ENCODE measurements at regions not wholly inside any gene's neighbourhood (a gene's known extent, or its start where the extent isn't known, plus 50 kb on each side); places are given as distances from the start of the nearest gene placed in this dataset.
"Not testable (repeated sequence)": the region's sequence is repeated elsewhere in the genome, so short reads cannot be mapped to it uniquely, and the experiment has no call there.

GRCh38 chr18:22572341-22572740 is 154.6 kb upstream of the CTAGE1 start:
- DNase-seq = no peak
- Histone ChIP-seq H3K27ac (ENCODE audit: low read depth in 1 of 3, low read length in 2 of 3) (no peak overlapping the region), H3K4me3 (ENCODE audit: low read depth in 1 of 3, low read length in 3 of 3) (no peak overlapping the region), H3K9me3 (ENCODE audit: control insufficient read depth in 2 of 2, insufficient read depth in 1 of 2, low read depth in 1 of 2, low read length in 1 of 2) (no peaks in the 10 kb centered on the region), H3K36me3 (ENCODE audit: control insufficient read depth in 3 of 3, insufficient read depth in 2 of 3, low read depth in 1 of 3, low read length in 3 of 3) (no peaks in the 10 kb centered on the region), H3K4me1 (ENCODE audit: control insufficient read depth in 3 of 3, insufficient read depth in 2 of 3, low read depth in 1 of 3, low read length in 2 of 3) (peaks cover 0 to 3% (median 0%) of the 10 kb centered on the region in 3 donors), H3K27me3 (ENCODE audit: control insufficient read depth in 3 of 3, insufficient read depth in 3 of 3, low read length in 3 of 3) (no peaks in the 10 kb centered on the region)
- WGBS, 3 donors = 33 to 57% (median 50%) methylated on average over 1 of the region's 1 CpG
- FAIRE-seq = no peak

GRCh38 chr18:22579271-22579670 is 161.6 kb upstream of the CTAGE1 start:
- DNase-seq (no peak), FAIRE-seq (no peak)
- H3K36me3 ChIP-seq (ENCODE audit: control insufficient read depth in 3 of 3, insufficient read depth in 2 of 3, low read depth in 1 of 3, low read length in 3 of 3) = no peaks in the 10 kb centered on the region
- no peaks in the 10 kb centered on the region for H3K4me1 ChIP-seq (ENCODE audit: control insufficient read depth in 3 of 3, insufficient read depth in 2 of 3, low read depth in 1 of 3, low read length in 2 of 3)
- no peak overlapping the region for H3K4me3 ChIP-seq (ENCODE audit: low read depth in 1 of 3, low read length in 3 of 3)
- 78 to 87% (median 87%) methylated on average over 5 of the region's 5 CpGs for WGBS, 3 donors
- peaks cover 0 to 3% of the 10 kb centered on the region in 2 donors for H3K9me3 ChIP-seq (ENCODE audit: control insufficient read depth in 2 of 2, insufficient read depth in 1 of 2, low read depth in 1 of 2, low read length in 1 of 2)
- no peak overlapping the region for H3K27ac ChIP-seq (ENCODE audit: low read depth in 1 of 3, low read length in 2 of 3)
- H3K27me3 ChIP-seq (ENCODE audit: control insufficient read depth in 3 of 3, insufficient read depth in 3 of 3, low read length in 3 of 3) = no peaks in the 10 kb centered on the region

GRCh38 chr18:22585333-22585732 is 167.6 kb upstream of the CTAGE1 start:
- no peak overlapping the region for H3K27ac ChIP-seq (ENCODE audit: low read depth in 1 of 3, low read length in 2 of 3)
- H3K27me3 ChIP-seq (ENCODE audit: control insufficient read depth in 3 of 3, insufficient read depth in 3 of 3, low read length in 3 of 3) = peaks cover 0 to 2% (median 0%) of the 10 kb centered on the region in 3 donors
- DNase-seq (no peak), FAIRE-seq (no peak)
- H3K4me1 ChIP-seq (ENCODE audit: control insufficient read depth in 3 of 3, insufficient read depth in 2 of 3, low read depth in 1 of 3, low read length in 2 of 3) = peaks cover 0 to 3% (median 0%) of the 10 kb centered on the region in 3 donors
- H3K4me3 ChIP-seq (ENCODE audit: low read depth in 1 of 3, low read length in 3 of 3) = no peak overlapping the region
- 77 to 80% (median 79%) methylated on average over 1 of the region's 1 CpG for WGBS, 3 donors
- H3K9me3 ChIP-seq (ENCODE audit: control insufficient read depth in 2 of 2, insufficient read depth in 1 of 2, low read depth in 1 of 2, low read length in 1 of 2) = no peaks in the 10 kb centered on the region
- H3K36me3 ChIP-seq (ENCODE audit: control insufficient read depth in 3 of 3, insufficient read depth in 2 of 3, low read depth in 1 of 3, low read length in 3 of 3) = no peaks in the 10 kb centered on the region

GRCh38 chr18:22585821-22586220 is 168.1 kb upstream of the CTAGE1 start:
- WGBS, 3 donors = 32 to 58% (median 39%) methylated on average over 2 of the region's 2 CpGs
- Histone ChIP-seq H3K4me3 (ENCODE audit: low read depth in 1 of 3, low read length in 3 of 3) (no peak overlapping the region), H3K4me1 (ENCODE audit: control insufficient read depth in 3 of 3, insufficient read depth in 2 of 3, low read depth in 1 of 3, low read length in 2 of 3) (peaks cover 0 to 3% (median 0%) of the 10 kb centered on the region in 3 donors), H3K27me3 (ENCODE audit: control insufficient read depth in 3 of 3, insufficient read depth in 3 of 3, low read length in 3 of 3) (peaks cover 0 to 2% (median 0%) of the 10 kb centered on the region in 3 donors), H3K27ac (ENCODE audit: low read depth in 1 of 3, low read length in 2 of 3) (no peak overlapping the region), H3K36me3 (ENCODE audit: control insufficient read depth in 3 of 3, insufficient read depth in 2 of 3, low read depth in 1 of 3, low read length in 3 of 3) (no peaks in the 10 kb centered on the region), H3K9me3 (ENCODE audit: control insufficient read depth in 2 of 2, insufficient read depth in 1 of 2, low read depth in 1 of 2, low read length in 1 of 2) (no peaks in the 10 kb centered on the region)
- DNase-seq = peak in 1 of 2 donors; percentile 17
- FAIRE-seq = no peak

GRCh38 chr18:22591222-22591621 is 173.5 kb upstream of the CTAGE1 start:
- no peak for FAIRE-seq
- 61 to 86% (median 77%) methylated on average over 1 of the region's 1 CpG for WGBS, 3 donors
- H3K27me3 ChIP-seq (ENCODE audit: control insufficient read depth in 3 of 3, insufficient read depth in 3 of 3, low read length in 3 of 3) = peaks cover 0 to 2% (median 0%) of the 10 kb centered on the region in 3 donors

GRCh38 chr18:22594155-22594690 is 176.5 kb upstream of the CTAGE1 start:
- H3K27me3 ChIP-seq (ENCODE audit: control insufficient read depth in 3 of 3, insufficient read depth in 3 of 3, low read length in 3 of 3) = no peaks in the 10 kb centered on the region
- H3K36me3 ChIP-seq (ENCODE audit: control insufficient read depth in 3 of 3, insufficient read depth in 2 of 3, low read depth in 1 of 3, low read length in 3 of 3) = no peaks in the 10 kb centered on the region
- no peak overlapping the region for H3K27ac ChIP-seq (ENCODE audit: low read depth in 1 of 3, low read length in 2 of 3)
- H3K4me3 ChIP-seq (ENCODE audit: low read depth in 1 of 3, low read length in 3 of 3) = no peak overlapping the region
- FAIRE-seq (no peak), DNase-seq (no peak)
- 66 to 89% (median 84%) methylated on average over 4 of the region's 4 CpGs for WGBS, 3 donors
- H3K4me1 ChIP-seq (ENCODE audit: control insufficient read depth in 3 of 3, insufficient read depth in 2 of 3, low read depth in 1 of 3, low read length in 2 of 3) = no peaks in the 10 kb centered on the region
- H3K9me3 ChIP-seq (ENCODE audit: control insufficient read depth in 2 of 2, insufficient read depth in 1 of 2, low read depth in 1 of 2, low read length in 1 of 2) = no peaks in the 10 kb centered on the region

More at GRCh38 chr18:22591222-22591621, 173.5 kb upstream of the CTAGE1 start:
- Histone ChIP-seq H3K27ac (ENCODE audit: low read depth in 1 of 3, low read length in 2 of 3) (no peak overlapping the region), H3K9me3 (ENCODE audit: control insufficient read depth in 2 of 2, insufficient read depth in 1 of 2, low read depth in 1 of 2, low read length in 1 of 2) (no peaks in the 10 kb centered on the region), H3K4me1 (ENCODE audit: control insufficient read depth in 3 of 3, insufficient read depth in 2 of 3, low read depth in 1 of 3, low read length in 2 of 3) (no peaks in the 10 kb centered on the region), H3K4me3 (ENCODE audit: low read depth in 1 of 3, low read length in 3 of 3) (no peak overlapping the region), H3K36me3 (ENCODE audit: control insufficient read depth in 3 of 3, insufficient read depth in 2 of 3, low read depth in 1 of 3, low read length in 3 of 3) (no peaks in the 10 kb centered on the region)
- DNase-seq = no peak

GRCh38 chr18:22601481-22601880 is 183.8 kb upstream of the CTAGE1 start:
- Histone ChIP-seq H3K27ac (ENCODE audit: low read depth in 1 of 3, low read length in 2 of 3) (no peak overlapping the region), H3K4me3 (ENCODE audit: low read depth in 1 of 3, low read length in 3 of 3) (no peak overlapping the region), H3K9me3 (ENCODE audit: control insufficient read depth in 2 of 2, insufficient read depth in 1 of 2, low read depth in 1 of 2, low read length in 1 of 2) (no peaks in the 10 kb centered on the region), H3K27me3 (ENCODE audit: control insufficient read depth in 3 of 3, insufficient read depth in 3 of 3, low read length in 3 of 3) (no peaks in the 10 kb centered on the region), H3K4me1 (ENCODE audit: control insufficient read depth in 3 of 3, insufficient read depth in 2 of 3, low read depth in 1 of 3, low read length in 2 of 3) (peaks cover 0 to 2% (median 0%) of the 10 kb centered on the region in 3 donors), H3K36me3 (ENCODE audit: control insufficient read depth in 3 of 3, insufficient read depth in 2 of 3, low read depth in 1 of 3, low read length in 3 of 3) (no peaks in the 10 kb centered on the region)
- DNase-seq = no peak
- 89 to 93% (median 90%) methylated on average over 5 of the region's 5 CpGs for WGBS, 3 donors
- FAIRE-seq = no peak

- H3K27ac ChIP-seq (ENCODE audit: low read depth in 1 of 3, low read length in 2 of 3); H3K36me3 ChIP-seq (ENCODE audit: control insufficient read depth in 3 of 3, insufficient read depth in 2 of 3, low read depth in 1 of 3, low read length in 3 of 3); DNase-seq; H3K4me3 ChIP-seq (ENCODE audit: low read depth in 1 of 3, low read length in 3 of 3); H3K9me3 ChIP-seq (ENCODE audit: control insufficient read depth in 2 of 2, insufficient read depth in 1 of 2, low read depth in 1 of 2, low read length in 1 of 2); FAIRE-seq; H3K27me3 ChIP-seq (ENCODE audit: control insufficient read depth in 3 of 3, insufficient read depth in 3 of 3, low read length in 3 of 3); H3K4me1 ChIP-seq (ENCODE audit: control insufficient read depth in 3 of 3, insufficient read depth in 2 of 3, low read depth in 1 of 3, low read length in 2 of 3): not testable (repeated sequence)
- 67 to 71% (median 68%) methylated on average over 3 of the region's 3 CpGs for WGBS, 3 donors
Measured at GRCh38 chr18:22602456-22602855, 184.7 kb upstream of the CTAGE1 start.

GRCh38 chr18:22603902-22604301 is 186.2 kb upstream of the CTAGE1 start:
- Histone ChIP-seq H3K9me3 (ENCODE audit: control insufficient read depth in 2 of 2, insufficient read depth in 1 of 2, low read depth in 1 of 2, low read length in 1 of 2) (no peaks in the 10 kb centered on the region), H3K4me1 (ENCODE audit: control insufficient read depth in 3 of 3, insufficient read depth in 2 of 3, low read depth in 1 of 3, low read length in 2 of 3) (peaks cover 0 to 2% (median 0%) of the 10 kb centered on the region in 3 donors), H3K4me3 (ENCODE audit: low read depth in 1 of 3, low read length in 3 of 3) (no peak overlapping the region), H3K27me3 (ENCODE audit: control insufficient read depth in 3 of 3, insufficient read depth in 3 of 3, low read length in 3 of 3) (no peaks in the 10 kb centered on the region), H3K27ac (ENCODE audit: low read depth in 1 of 3, low read length in 2 of 3) (no peak overlapping the region), H3K36me3 (ENCODE audit: control insufficient read depth in 3 of 3, insufficient read depth in 2 of 3, low read depth in 1 of 3, low read length in 3 of 3) (no peaks in the 10 kb centered on the region)
- FAIRE-seq (no peak), DNase-seq (no peak)

All from small intestine (tissue), 7 donors.